ENCODE measurements at regions not wholly inside any gene's neighbourhood (a gene's known extent, or its start where the extent isn't known, plus 50 kb on each side); places are given as distances from the start of the nearest gene placed in this dataset.
"Not testable (repeated sequence)": the region's sequence is repeated elsewhere in the genome, so short reads cannot be mapped to it uniquely, and the experiment has no call there.

GRCh38 chr2:212882626-212883025 lies 268.8 kb downstream of the IKZF2 start:
- Histone ChIP-seq H3K4me3 (ENCODE audit: low read length, poor library complexity, severe bottlenecking) (no peak overlapping the region), H3K27me3 (ENCODE audit: insufficient read depth, low read length, poor library complexity, severe bottlenecking) (no peaks in the 10 kb centered on the region)
- TF ChIP-seq EZH2phosphoT487 (IDR thresholded peaks at IDR 0.05; ENCODE audit: borderline replicate concordance), result no peak
- TF ChIP-seq, protein P1, sequence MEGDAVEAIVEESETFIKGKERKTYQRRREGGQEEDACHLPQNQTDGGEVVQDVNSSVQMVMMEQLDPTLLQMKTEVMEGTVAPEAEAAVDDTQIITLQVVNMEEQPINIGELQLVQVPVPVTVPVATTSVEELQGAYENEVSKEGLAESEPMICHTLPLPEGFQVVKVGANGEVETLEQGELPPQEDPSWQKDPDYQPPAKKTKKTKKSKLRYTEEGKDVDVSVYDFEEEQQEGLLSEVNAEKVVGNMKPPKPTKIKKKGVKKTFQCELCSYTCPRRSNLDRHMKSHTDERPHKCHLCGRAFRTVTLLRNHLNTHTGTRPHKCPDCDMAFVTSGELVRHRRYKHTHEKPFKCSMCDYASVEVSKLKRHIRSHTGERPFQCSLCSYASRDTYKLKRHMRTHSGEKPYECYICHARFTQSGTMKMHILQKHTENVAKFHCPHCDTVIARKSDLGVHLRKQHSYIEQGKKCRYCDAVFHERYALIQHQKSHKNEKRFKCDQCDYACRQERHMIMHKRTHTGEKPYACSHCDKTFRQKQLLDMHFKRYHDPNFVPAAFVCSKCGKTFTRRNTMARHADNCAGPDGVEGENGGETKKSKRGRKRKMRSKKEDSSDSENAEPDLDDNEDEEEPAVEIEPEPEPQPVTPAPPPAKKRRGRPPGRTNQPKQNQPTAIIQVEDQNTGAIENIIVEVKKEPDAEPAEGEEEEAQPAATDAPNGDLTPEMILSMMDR (conservative IDR thresholded peaks at IDR 0.05; ENCODE audit: low read length), result no peak

DNA sequence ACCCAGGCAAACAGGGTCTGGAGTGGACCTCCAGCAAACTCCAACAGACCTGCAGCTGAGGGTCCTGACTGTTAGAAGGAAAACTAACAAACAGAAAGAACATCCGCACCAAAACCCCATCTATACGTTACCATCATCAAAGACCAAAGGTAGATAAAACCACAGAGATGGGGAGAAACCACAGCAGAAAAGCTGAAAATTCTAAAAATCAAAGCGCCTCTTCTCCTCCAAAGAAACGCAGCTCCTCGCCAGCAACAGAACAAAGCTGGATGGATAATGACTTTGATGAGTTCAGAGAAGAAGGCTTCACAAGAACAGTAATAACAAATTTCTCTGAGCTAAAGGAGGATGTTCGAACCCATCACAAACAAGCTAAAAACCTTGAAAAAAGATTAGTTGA lies 274.9 kb downstream of the IKZF2 start:
- H2AFZ ChIP-seq (ENCODE audit: low read length); H3K9ac ChIP-seq (ENCODE audit: low read depth, low read length, poor library complexity, severe bottlenecking); H4K20me1 ChIP-seq (ENCODE audit: insufficient read depth, low read length, poor library complexity, severe bottlenecking); H3K4me3 ChIP-seq (ENCODE audit: low read length, poor library complexity, severe bottlenecking); H3K36me3 ChIP-seq (ENCODE audit: insufficient read depth, low read length); H3K27me3 ChIP-seq (ENCODE audit: insufficient read depth, low read length, poor library complexity, severe bottlenecking); H3K4me2 ChIP-seq (ENCODE audit: low read depth, low read length, poor library complexity, severe bottlenecking); H3K9me3 ChIP-seq (ENCODE audit: insufficient read depth, low read depth, low read length); H3K79me2 ChIP-seq (ENCODE audit: insufficient read depth, low read length); H3K9me2 ChIP-seq (replicated peaks; ENCODE audit: low read depth, low read length); H3F3A ChIP-seq (ENCODE audit: low read depth): not testable (repeated sequence)
- H3K4me1 ChIP-seq (ENCODE audit: insufficient read depth, low read length, poor library complexity, severe bottlenecking), result peaks cover 18% of the 10 kb centered on the region

More at GRCh38 chr2:212882626-212883025, 268.8 kb downstream of the IKZF2 start:
- no peak overlapping the region for H3K9ac ChIP-seq (ENCODE audit: low read depth, low read length, poor library complexity, severe bottlenecking)
- no peaks in the 10 kb centered on the region for H3K9me2 ChIP-seq (replicated peaks; ENCODE audit: low read depth, low read length)
- H3K36me3 ChIP-seq (ENCODE audit: insufficient read depth, low read length), result no peaks in the 10 kb centered on the region
- H3K4me2 ChIP-seq (ENCODE audit: low read depth, low read length, poor library complexity, severe bottlenecking), result no peak overlapping the region
- no peaks in the 10 kb centered on the region for H4K20me1 ChIP-seq (ENCODE audit: insufficient read depth, low read length, poor library complexity, severe bottlenecking)
- peaks cover 4% of the 10 kb centered on the region for H3K4me1 ChIP-seq (ENCODE audit: insufficient read depth, low read length, poor library complexity, severe bottlenecking)
- peaks cover 11% of the 10 kb centered on the region; the same call in 1 of the 2 replicates for H3K9me3 ChIP-seq (ENCODE audit: insufficient read depth, low read depth, low read length)
- no peaks in the 10 kb centered on the region for H3F3A ChIP-seq (ENCODE audit: low read depth)
- H2AFZ ChIP-seq (ENCODE audit: low read length), result no peak overlapping the region
- no peaks in the 10 kb centered on the region for H3K79me2 ChIP-seq (ENCODE audit: insufficient read depth, low read length)

- not testable (repeated sequence) for H3K36me3 ChIP-seq (ENCODE audit: insufficient read depth, low read length); H4K20me1 ChIP-seq (ENCODE audit: insufficient read depth, low read length, poor library complexity, severe bottlenecking); H2AFZ ChIP-seq (ENCODE audit: low read length); H3K27me3 ChIP-seq (ENCODE audit: insufficient read depth, low read length, poor library complexity, severe bottlenecking); H3K9me3 ChIP-seq (ENCODE audit: insufficient read depth, low read depth, low read length); H3K79me2 ChIP-seq (ENCODE audit: insufficient read depth, low read length); H3K9ac ChIP-seq (ENCODE audit: low read depth, low read length, poor library complexity, severe bottlenecking); H3F3A ChIP-seq (ENCODE audit: low read depth); H3K9me2 ChIP-seq (replicated peaks; ENCODE audit: low read depth, low read length); H3K4me3 ChIP-seq (ENCODE audit: low read length, poor library complexity, severe bottlenecking); H3K4me2 ChIP-seq (ENCODE audit: low read depth, low read length, poor library complexity, severe bottlenecking)
- H3K4me1 ChIP-seq (ENCODE audit: insufficient read depth, low read length, poor library complexity, severe bottlenecking), result peaks cover 18% of the 10 kb centered on the region
Measured at GRCh38 chr2:212875950-212876349, 275.5 kb downstream of the IKZF2 start.

- Histone ChIP-seq H3K4me3 (ENCODE audit: low read length, poor library complexity, severe bottlenecking) (no peak overlapping the region), H3F3A (ENCODE audit: low read depth) (no peaks in the 10 kb centered on the region), H3K27me3 (ENCODE audit: insufficient read depth, low read length, poor library complexity, severe bottlenecking) (no peaks in the 10 kb centered on the region), H4K20me1 (ENCODE audit: insufficient read depth, low read length, poor library complexity, severe bottlenecking) (no peaks in the 10 kb centered on the region), H3K9me2 (replicated peaks; ENCODE audit: low read depth, low read length) (no peaks in the 10 kb centered on the region), H3K36me3 (ENCODE audit: insufficient read depth, low read length) (no peaks in the 10 kb centered on the region), H2AFZ (ENCODE audit: low read length) (no peak overlapping the region), H3K79me2 (ENCODE audit: insufficient read depth, low read length) (no peaks in the 10 kb centered on the region), H3K9ac (ENCODE audit: low read depth, low read length, poor library complexity, severe bottlenecking) (no peak overlapping the region), H3K4me2 (ENCODE audit: low read depth, low read length, poor library complexity, severe bottlenecking) (no peak overlapping the region), H3K4me1 (ENCODE audit: insufficient read depth, low read length, poor library complexity, severe bottlenecking) (peaks cover 18% of the 10 kb centered on the region), H3K9me3 (ENCODE audit: insufficient read depth, low read depth, low read length) (peaks cover 7% of the 10 kb centered on the region; the same call in 1 of the 2 replicates)
- TF ChIP-seq, protein P1 (conservative IDR thresholded peaks at IDR 0.05; ENCODE audit: low read length), result no peak
- no peak for TF ChIP-seq EZH2phosphoT487 (IDR thresholded peaks at IDR 0.05; ENCODE audit: borderline replicate concordance)
Measured at GRCh38 chr2:212873256-212873655, 278.2 kb downstream of the IKZF2 start.
